Cerebellar cortex (tissue), 1 donor: ENCODE measurements at regions not wholly inside any gene's neighbourhood (a gene's known extent, or its start where the extent isn't known, plus 50 kb on each side); places are given as distances from the start of the nearest gene placed in this dataset.
"Not testable (repeated sequence)": the region's sequence is repeated elsewhere in the genome, so short reads cannot be mapped to it uniquely, and the experiment has no call there.

Source experiments
- DNase-seq: peaks from one replicate; pipeline ENCODE4 v3.0.0-alpha.2; 2015; ENCODE audit warnings: low spot score

DNA sequence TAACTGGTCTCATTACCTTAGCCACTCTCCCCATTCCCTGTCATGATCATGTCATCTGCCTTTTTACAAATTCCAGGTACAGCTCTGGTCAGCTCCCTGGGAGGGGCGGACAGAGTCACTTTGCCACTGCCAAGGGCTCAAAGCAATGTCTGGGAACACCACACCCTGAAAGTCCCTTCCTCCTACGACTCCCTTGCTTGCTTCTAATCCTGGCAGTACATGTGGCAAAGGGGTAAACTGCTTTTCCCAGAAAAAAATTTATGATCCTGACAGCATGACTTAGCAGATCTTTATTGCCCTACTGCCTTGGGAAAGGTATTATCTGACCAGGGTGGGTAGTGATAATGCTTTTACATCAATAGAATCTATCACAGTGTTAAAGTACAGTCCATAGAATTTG is 376.0 kb upstream of the PDE3A start:
- DNase-seq = no peak

DNA sequence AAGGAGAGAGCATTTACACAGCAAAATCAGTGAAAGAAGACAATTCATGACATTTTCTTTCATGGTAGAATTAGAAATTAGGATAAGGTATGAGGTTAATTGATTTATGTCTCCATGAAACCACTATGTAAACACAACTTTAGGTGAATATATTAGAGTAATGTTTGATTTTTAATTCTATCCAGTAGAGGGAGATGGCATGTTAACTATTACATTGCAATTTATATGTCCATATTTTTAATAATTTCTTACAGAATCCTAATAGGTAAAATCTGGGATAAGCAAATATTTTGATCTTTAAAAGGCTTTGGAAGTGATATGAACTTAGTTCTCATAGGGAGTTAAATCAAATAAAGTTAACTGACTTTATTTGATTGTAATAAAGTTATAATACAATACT is 373.4 kb upstream of the PDE3A start:
- no peak for DNase-seq

DNA sequence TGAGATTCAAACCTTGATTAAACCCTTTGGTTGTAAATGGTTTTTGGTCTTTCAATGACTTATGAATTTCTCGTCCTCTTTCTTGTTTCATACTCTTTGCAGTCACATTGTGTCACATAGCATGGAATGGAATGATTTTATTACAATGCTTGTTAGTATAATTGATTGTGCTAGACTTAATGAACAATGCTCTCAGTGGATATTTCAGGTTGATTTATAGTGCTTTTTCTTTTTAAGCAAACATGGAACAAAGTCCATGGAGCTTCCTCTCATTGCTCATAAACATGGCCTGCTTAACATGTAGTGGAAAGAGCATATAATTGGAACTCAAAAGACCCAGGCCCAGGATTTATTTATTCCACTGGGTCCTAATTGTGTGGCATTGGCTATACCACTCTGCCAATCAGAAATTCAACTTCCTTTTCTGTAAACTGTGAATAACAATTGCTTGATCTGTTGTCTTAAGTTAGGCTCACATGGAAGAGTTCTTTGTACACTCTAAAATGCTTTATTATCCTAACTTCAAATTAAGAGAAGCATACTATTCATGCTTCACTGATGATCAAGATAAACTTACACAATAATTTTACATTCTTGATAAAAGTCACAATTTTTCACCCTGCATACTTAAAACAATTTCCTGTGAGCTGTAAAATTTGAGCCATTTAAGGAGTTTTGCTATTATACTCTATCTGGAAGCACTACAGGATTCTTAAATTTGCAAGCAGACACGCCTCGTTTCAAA is 370.5 kb upstream of the PDE3A start:
- no peak for DNase-seq

DNA sequence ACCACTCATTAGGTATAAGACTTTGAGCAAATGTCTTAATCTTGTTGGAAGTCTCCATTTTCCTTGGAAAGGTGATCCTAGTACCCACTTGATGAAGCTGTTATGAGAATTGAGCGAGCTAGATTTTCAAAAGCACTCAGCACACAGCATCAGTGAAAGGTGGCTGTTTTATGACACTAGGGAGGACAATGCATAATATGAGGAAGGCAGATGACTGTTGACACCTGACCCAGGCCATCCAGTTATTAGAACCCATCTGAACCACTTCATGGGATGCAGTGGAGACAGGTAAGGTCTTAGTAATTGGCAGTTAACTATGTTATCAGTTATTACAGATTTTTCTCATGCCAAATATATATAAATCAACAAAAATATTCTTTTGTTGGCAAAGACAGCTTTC is 369.9 kb upstream of the PDE3A start:
- no peak for DNase-seq

DNA sequence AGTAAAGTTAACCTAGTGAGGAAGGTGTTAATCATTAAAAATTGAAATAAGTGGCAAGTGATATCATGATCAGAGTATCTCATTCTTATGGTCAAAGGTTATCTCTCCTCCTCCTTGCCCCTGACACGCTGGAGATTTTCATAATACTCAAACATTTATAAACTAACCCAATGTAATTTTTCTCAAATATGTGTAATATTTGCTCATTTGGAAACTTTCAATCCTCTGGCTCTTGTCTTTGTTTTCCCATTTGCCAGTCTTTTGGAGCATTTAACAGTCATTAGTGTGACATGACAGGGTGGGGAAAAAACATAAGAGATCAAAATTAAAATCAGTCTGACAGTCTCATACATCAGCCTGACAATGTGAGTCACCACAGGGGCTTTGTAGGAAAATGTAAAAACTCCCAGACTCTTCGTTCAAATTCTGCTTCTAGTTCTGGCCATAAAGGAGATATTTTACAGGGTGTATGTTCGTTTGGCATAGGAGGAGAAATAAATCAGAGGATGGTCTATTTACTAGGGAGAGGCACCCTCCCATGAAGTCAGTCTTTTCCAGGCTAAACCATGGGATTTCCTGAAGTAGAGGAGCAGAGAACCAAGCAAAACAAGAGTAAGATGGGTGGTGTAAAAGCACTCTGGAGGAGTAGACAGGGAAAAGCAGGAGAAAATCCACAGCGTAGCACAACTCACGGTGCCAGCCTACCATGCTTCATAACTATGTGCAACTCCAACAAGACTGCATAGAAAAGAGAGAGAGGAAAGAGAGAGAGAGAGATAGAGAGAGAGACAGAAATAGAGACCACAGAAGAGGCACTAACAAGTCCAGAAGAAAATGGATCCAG is 369.2 kb upstream of the PDE3A start:
- no peak for DNase-seq

DNA sequence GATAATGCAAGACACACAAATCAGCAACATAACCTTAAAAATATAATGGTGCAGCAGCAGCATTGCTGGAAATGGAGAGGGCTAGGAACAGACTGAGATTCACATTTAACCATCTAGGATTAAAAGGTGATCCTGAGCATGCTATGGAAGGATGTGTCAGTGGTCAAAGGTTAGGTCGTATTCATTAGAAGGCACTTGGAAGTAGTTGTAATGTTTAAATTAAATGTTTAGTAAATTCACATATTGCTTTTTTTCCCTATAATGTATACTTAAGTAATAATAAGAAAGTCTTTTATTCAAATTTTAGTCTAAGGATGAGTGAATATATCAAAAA is 368.6 kb upstream of the PDE3A start:
- no peak for DNase-seq

DNA sequence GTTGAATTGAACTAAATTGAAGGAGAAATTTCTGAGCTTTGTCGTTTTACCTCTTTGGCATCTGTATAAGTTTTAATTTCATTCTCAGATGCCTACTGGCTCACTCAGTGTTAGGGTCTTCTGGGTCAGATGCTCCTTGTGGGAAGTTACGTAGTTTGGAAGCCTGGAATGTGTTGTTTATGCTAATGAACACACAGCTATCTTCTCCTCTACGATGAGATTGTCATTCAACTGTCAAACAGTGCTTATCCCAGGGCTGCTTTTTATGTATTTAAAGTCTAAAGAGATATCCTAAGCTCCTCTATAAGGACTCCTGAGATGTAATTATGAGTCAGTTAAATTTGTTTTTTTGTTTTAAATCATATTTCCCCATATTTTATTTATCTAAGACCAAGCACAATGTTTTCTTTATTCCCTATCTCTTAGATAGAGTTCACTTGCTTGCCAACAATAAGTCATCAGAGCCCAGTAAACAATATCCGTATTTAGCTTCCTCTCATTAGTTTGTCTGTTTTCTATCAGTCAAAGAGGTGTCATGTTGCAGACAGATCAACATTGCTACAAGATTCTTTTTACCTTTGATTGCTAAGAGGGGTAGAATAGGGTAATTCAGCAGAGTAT is 368.0 kb upstream of the PDE3A start:
- no peak for DNase-seq

DNA sequence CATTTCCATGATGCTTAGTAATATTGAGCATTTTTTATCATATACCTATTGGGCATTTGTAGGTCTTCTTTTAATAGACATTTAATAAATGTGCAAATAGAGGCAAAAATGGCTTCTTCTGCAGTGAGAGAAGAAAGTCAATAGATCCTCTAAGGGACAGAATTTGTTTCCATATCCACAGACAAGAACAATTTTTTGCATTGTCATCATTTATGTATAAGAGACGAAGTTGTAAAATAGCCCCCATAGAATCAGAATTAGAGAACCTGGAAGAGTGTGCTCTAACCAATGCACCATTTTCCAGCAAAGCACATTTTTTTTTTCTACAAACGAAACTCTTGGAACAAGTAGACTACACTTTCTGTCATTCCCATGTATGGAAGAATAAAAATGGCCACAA is 365.1 kb upstream of the PDE3A start:
- DNase-seq = no peak

DNA sequence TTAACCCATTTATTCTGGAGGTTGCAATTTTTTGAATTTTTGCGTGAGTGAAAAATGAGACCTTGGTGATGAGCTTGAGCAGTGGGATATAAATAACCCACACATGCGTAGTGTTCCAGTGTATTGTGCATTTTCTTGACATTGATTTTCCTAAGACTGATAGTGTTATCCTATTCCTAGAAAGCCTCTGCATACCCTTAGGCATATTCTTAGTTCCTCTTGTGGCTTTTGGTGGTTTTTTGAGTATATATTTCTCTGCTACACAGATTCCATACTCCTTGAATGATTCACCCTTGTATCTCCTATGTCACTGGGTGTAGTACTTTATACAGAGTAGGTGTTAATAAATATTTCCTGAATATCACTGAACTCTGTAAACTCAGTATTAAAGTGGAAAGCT is 363.4 kb upstream of the PDE3A start:
- no peak for DNase-seq

DNA sequence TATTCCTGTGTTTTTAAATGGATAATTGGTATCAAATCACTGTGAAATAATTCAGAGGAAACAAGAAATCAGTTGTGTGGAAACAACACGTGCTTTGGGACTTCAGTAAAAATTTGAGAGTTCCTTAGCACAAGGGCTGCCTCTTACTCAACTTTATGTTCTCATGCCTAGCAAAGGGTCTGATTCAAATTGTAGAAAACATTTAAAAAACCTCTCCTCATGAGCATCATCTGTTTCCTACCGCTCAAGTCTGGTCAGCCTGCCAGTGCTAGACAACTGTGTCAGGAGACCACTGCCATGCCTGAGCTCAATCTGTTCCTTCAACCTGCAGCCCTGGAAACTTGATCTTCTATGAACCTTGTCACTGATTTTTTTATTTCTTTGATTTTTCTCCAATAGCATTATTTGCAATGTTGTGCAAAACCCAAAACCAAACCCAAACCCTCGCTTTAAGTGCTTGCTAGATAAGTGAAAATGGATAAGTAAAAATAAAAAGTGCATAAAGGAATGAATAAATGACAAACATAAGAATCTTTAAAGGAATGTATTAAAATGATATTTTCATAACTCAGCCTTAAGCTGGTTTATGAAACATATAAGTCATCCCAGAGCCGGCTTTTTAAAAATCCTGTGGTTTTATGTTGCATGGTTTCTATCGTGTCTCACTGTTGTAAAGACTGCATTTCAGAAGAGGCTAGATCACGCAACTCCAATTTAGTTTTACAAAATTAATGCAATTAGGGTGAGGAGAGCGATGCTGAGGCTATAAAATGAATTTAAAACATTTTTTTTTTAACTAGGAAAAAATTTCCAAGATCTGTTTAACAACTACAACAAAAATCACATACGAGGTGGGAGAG is 361.2 kb upstream of the PDE3A start:
- DNase-seq = no peak

DNA sequence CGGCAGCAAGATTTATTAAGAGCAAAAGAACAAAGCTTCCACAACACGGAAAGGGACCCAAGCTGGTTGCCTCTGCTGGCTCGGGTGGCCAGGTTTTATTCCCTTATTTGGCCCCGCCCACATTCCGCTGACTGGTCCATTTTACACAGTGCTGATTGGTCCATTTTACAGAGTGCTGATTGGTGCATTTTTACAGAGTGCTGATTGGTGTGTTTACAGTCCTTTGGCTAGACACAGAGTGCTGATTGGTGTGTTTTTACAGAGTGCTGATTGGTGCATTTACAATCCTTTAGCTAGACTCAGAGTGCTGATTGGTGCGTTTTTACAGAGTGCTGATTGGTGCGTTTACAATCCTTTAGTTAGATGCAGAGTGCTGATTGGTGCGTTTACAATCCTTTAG is 358.4 kb upstream of the PDE3A start:
- not testable (repeated sequence) for DNase-seq

DNA sequence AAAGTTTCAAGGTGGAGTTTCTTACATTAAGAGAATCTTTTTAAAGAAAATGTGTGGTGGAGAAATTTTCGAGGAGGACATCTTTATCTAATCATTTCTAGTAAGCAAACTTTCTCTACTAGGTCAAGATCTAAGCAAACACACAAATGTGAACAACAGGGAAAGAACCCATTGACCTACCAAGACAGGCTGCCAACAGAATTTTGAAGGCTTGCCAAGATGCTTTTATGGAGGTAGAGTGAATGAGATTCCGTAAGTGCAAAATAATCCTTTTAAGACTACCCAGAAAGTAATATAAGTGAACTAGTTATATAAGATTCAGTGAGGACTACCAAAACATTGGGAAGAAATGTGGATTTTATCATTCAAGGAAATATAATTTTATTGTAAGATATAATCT is 357.1 kb upstream of the PDE3A start:
- peak; percentile 16 for DNase-seq

DNA sequence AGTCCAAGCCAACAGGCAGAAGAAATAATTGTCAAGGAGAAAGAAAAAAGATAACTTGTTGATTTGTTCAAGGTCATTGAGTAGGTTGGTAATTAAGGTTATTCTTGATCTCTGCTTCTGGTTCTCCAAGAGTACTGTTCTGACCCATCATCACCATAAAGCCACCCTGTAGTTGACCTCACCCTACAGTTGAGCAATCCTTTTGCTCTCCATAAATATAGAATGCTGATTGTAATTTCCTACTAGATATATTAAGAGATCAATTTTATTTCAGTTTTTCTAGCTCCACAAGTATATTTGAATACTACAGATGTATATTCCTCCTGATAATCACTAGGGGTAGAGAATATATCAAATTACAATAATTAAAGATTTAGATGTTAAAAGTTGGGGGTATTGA is 350.5 kb upstream of the PDE3A start:
- DNase-seq = no peak

DNA sequence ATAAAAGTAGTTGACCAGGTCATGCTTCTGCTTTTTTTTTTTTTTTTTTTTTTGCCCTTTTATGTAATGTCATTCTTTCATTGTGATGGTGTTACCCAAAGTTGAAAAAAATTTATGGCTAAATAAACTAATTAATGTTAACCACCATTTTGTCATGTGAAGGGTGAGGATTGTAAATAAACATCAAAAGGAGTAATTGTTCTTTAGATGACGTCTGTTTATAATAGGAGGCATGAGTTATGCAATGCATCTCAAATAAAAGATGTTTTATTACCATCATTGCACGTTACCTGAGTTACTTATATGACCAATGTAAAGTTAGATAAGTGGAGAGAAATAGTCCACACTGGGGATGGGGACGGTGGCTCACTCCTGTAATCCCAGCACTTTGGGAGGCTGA is 349.9 kb upstream of the PDE3A start:
- no peak for DNase-seq

DNA sequence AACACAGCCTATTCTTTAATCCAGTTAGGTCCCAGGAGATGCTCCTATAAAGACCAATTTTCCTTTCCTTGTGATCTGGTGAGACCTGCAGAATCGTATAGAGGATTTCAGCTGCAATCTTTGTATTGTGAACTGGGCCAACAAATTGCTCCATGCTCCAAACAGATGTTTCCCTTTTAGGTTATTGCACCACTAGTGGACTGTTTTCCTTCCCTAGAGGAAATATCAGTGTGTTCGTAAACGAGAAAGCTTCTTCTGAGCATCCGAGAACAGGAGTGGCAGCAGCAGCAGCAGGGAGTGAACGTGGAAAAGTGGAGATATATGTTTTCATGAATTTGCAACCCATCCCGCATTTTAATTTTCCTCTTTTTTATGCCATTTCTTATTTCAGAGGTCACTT is 344.1 kb upstream of the PDE3A start:
- DNase-seq = no peak

DNA sequence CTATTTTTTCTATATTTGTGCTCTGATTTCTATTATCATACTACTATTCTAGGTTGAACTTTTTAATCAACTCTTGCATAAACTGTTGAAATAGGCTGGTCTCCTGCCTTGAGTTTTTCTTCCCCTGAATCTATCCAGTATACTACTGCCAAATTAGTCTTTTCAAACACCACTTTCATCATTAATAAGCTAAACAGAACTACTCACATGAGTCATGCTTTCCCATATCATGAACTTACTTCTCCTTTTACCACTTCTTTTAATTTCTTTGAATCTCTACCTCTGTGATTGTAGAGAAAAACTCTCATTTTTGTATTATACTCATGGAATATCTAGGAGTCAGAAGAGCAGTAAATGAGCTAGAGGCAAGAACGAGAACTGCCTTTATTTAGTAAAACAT is 340.3 kb upstream of the PDE3A start:
- no peak for DNase-seq

DNA sequence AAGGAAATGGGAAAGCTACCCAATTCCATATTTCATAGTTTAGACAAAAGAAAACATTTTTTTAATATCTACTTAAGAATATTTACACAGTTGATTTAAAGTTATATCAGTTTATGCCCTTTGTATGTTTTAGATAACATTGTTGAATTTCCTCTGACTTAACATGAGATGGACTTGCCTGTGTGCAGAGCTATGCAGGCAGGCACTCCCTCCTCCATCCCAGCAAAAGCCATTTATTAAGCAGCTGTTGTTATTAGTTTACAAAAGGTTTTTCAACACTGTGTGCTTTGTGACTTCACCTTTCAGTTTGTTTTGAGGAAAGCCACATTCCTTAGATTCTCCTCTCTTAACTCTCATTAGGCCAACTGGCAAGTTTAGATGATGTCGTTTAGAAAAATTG is 337.5 kb upstream of the PDE3A start:
- no peak for DNase-seq

DNA sequence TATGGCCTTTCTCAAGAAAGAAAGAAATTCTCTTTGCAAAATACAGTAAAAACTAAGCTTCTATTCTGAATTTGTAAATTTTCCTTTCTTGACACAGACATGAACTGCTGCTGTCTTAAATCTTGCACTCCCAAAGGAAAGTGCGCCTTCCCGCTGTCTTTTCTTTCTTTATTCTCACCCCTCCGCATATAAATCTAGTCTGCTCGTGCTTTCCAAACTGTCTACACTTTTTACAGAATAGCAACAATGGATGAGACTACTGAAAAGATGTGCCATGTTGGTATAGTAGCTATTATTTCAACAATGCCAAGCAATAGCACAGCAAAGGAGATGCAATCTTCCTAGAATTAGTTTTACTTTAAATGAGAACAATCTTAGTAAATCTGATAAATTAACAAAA is 328.8 kb upstream of the PDE3A start:
- no peak for DNase-seq

DNA sequence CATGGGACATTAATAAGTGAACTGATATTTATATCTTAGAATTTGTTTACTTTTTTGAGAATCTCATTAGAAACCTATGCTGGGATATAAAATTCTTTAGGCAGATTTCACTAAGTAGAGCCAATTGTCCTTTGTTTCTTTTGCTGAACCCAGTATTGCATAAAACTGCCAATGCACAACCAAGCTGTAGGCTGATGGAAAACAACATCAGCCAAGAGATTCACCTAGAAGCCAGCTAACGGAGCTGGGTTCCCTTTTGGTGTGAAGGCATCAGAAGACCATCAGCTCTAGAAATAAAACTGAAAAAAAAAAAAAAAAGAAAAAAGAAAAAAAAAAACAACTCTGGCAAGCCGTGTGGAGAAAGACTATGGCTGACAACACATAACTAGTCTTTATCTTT is 328.2 kb upstream of the PDE3A start:
- DNase-seq = no peak

DNA sequence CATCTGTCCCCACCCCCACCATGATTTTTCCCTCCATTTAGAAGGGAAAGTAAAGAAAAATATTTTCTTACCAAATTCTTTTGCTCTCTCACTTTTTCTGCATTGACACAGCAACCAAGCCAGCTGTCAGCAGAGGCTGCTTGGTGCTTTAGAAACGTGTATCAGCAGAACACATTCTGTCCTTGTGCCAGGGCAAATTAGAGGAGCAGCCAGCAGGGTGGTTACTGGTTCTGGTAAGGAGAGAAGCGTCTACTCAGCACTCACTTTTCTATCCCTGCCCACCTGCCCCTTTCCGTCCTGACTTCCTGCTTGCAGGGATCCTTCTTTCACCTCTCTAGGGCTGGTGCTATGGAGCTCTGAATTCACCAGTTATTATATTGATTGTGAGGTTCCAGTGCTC is 327.5 kb upstream of the PDE3A start:
- DNase-seq = no peak

DNA sequence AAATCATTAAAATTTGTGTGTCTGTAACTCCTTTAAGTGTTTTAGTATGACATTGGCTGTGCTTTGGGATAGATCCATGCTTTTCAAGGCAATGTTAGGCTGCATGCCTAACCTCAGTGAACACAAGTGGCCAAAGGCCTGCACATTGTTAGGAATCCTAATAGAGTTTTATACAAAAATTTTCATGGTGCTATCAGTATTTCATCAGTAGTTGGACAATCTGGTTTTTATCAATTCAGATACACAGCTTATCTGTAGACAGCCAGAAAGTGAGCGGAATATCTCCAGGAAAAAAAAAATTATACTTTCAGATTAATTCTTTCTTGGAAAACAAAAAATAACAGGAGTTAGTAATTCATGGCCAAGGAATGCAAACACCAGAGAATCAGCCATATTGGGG is 324.0 kb upstream of the PDE3A start:
- no peak for DNase-seq

DNA sequence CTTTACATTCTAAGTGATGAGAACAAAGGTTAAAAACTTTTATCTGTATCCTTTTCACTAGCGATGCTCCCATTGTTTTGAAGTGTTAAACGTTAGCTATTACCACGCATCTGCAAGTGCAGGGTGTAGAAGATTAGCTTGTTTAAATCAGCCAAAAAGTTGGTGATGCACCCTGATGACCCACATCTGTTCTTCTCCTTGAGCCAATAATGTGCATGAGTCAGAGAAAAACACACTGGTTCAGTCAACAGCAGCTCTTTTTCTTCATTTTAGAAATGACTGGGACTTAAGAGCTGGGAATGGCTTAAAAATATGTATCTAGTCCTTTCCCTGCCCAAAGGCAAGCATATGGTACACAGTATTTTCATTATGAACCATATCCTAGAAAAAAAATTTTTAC is 323.5 kb upstream of the PDE3A start:
- DNase-seq = no peak
